MCF 10A (cell line): ENCODE measurements at regions not wholly inside any gene's neighbourhood (a gene's known extent, or its start where the extent isn't known, plus 50 kb on each side); places are given as distances from the start of the nearest gene placed in this dataset.
A peak's percentile ranks its signal among the peaks of the same experiment; 100 is the strongest.

Experiments used
- BruUV-seq: library from RNA; stranded (reverse); fragments of 400-500 nt; replicated peaks from 2 replicates; lab custom pipeline; 2021; lab: Mats Ljungman, UMichigan
- CTCF ChIA-PET: fragments of 300-600 bp; sonication (Branson Sonifier 250); formaldehyde crosslinking; extraction: SDS; loops from one replicate; lab custom pipeline; 2021; ENCODE audit warnings: antibody characterized with exemption, inconsistent platforms; lab: Yijun Ruan, JAX
- POLR2A ChIA-PET: fragments of 300-600, 350-650 bp; sonication (Branson Sonifier 250); formaldehyde crosslinking; extraction: SDS; loops from one replicate; lab custom pipeline; 2020; ENCODE audit warnings: antibody characterized with exemption, inconsistent platforms; lab: Yijun Ruan, JAX
- DNase-seq: peaks from one replicate; pipeline ENCODE4 v3.0.0-alpha.2; 2018; ENCODE audit not compliant: unreplicated experiment
- H3K27ac Mint-ChIP-seq: one replicate; pipeline ENCODE4 v1.8.0; 2022; ENCODE audit warnings: mild to moderate bottlenecking, low read depth, mixed read lengths; ENCODE audit not compliant: unreplicated experiment
- H3K27me3 Mint-ChIP-seq: one replicate; pipeline ENCODE4 v1.8.0; 2022; ENCODE audit warnings: mixed read lengths; ENCODE audit not compliant: insufficient read depth, unreplicated experiment
- H3K36me3 Mint-ChIP-seq: one replicate; pipeline ENCODE4 v1.8.0; 2022; ENCODE audit warnings: mild to moderate bottlenecking, moderate library complexity, mixed read lengths; ENCODE audit not compliant: insufficient read depth, unreplicated experiment
- H3K4me1 Mint-ChIP-seq: one replicate; pipeline ENCODE4 v1.8.0; 2022; ENCODE audit warnings: mixed read lengths; ENCODE audit not compliant: insufficient read depth, unreplicated experiment
- H3K4me3 Mint-ChIP-seq: one replicate; pipeline ENCODE4 v1.8.0; 2022; ENCODE audit warnings: mild to moderate bottlenecking, moderate library complexity, mixed read lengths; ENCODE audit not compliant: unreplicated experiment
- H3K9me3 Mint-ChIP-seq: one replicate; pipeline ENCODE4 v1.8.0; 2022; ENCODE audit warnings: mixed read lengths; ENCODE audit not compliant: unreplicated experiment
- CTCF ChIP-seq: fragments of 200-600 bp; IDR thresholded peaks from one replicate; pipeline ENCODE4 v1.8.0; 2022; ENCODE audit warnings: antibody characterized with exemption, mild to moderate bottlenecking; ENCODE audit not compliant: unreplicated experiment
- intact Hi-C: fragments of 100-400 bp; cut with micrococcal nuclease; formaldehyde crosslinking; loops from 2 replicates; pipeline ENCODE4 v1.14.1; 2022

GRCh38 chr15:39326306-39326975 lies 254.4 kb upstream of the THBS1 start:
- intact Hi-C loops = no loop called here
- no peak overlapping the region for H3K27ac Mint-ChIP-seq
- ChIA-PET CTCF (no interaction called here), POLR2A (interaction anchor here (0.6 kb wide), 1 partner anchor 246 kb away, joined by 3 read pairs; no protein-coding TSS in a partner anchor)
- no peak for DNase-seq
- H3K27me3 Mint-ChIP-seq = no peaks in the 10 kb centered on the region
- no peaks in the 10 kb centered on the region for H3K36me3 Mint-ChIP-seq
- no TSS peak for BruUV-seq
- H3K9me3 Mint-ChIP-seq = no peaks in the 10 kb centered on the region
- no peak for TF ChIP-seq CTCF
- H3K4me1 Mint-ChIP-seq = peaks cover 8% of the 10 kb centered on the region
- no peak overlapping the region for H3K4me3 Mint-ChIP-seq

DNA sequence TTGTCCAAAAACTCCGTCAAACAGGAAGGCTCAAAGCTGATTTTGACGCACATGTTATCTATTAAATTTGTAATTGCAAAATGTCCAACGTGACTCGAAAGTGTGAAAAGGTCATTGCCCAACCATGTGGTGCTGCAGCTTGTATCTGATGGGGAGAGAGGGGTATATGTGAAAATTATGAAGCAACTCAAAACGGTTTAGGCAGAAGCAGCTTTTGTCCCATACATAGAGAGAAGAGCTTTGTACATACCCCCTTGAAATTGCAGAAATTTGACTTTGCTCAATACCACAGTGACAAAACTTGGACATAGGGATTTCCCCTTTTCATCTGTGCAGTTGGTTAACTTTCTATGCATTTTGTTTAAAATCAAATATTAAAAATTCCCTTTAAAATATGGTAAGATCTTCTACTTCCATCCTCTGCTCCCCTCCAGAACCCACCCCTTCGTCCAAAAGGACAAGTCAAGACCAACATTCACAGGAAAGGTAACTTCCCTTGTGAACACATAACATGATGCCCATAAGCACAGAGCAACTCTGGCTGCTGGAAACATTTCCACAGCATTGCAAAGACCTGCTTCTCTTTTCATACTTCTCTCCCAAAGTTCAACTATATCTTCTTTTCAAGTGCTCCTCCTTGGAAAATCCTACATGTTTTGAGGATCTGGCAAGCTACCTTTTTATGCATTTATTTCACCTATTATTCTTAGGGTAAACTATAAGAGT lies 253.7 kb upstream of the THBS1 start:
- intact Hi-C loops = no loop called here

GRCh38 chr15:39330061-39330460 lies 250.8 kb upstream of the THBS1 start:
- Mint-ChIP-seq H3K36me3 (no peaks in the 10 kb centered on the region), H3K27me3 (no peaks in the 10 kb centered on the region), H3K9me3 (no peaks in the 10 kb centered on the region), H3K4me3 (no peak overlapping the region), H3K27ac (no peak overlapping the region), H3K4me1 (peaks cover 17% of the 10 kb centered on the region)
- intact Hi-C loops = no loop called here
- DNase-seq = no peak
- TF ChIP-seq CTCF = no peak
- CTCF ChIA-PET = interaction anchor here (0.5 kb wide), 1 partner anchor 567 kb away, joined by 3 read pairs; no protein-coding TSS in a partner anchor
- POLR2A ChIA-PET = no interaction called here
- BruUV-seq = no TSS peak

More for the DNA sequence above, 253.7 kb upstream of the THBS1 start:
- Mint-ChIP-seq H3K27me3 (no peaks in the 10 kb centered on the region), H3K9me3 (no peaks in the 10 kb centered on the region), H3K4me3 (no peak overlapping the region), H3K36me3 (no peaks in the 10 kb centered on the region), H3K4me1 (peaks cover 15% of the 10 kb centered on the region), H3K27ac (no peak overlapping the region)
- no peak for TF ChIP-seq CTCF
- no peak for DNase-seq
- POLR2A ChIA-PET = no interaction called here
- CTCF ChIA-PET = interaction anchor here (0.6 kb wide), 1 partner anchor 156 kb away, joined by 4 read pairs; no protein-coding TSS in a partner anchor
- BruUV-seq = no TSS peak

GRCh38 chr15:39331584-39331983 lies 249.3 kb upstream of the THBS1 start:
- Mint-ChIP-seq H3K4me1 (peaks cover 17% of the 10 kb centered on the region), H3K27me3 (no peaks in the 10 kb centered on the region), H3K4me3 (no peak overlapping the region), H3K36me3 (no peaks in the 10 kb centered on the region), H3K9me3 (no peaks in the 10 kb centered on the region), H3K27ac (no peak overlapping the region)
- CTCF ChIA-PET = interaction anchor here (0.7 to 1.4 kb wide), 6 partner anchors 8 to 515 kb away, joined by 3 to 5 read pairs (median 4); no protein-coding TSS in a partner anchor
- BruUV-seq = no TSS peak
- DNase-seq = peak; percentile 53
- intact Hi-C loops = no loop called here
- TF ChIP-seq CTCF = no peak
- POLR2A ChIA-PET = interaction anchor here (0.7 to 1.9 kb wide), 7 partner anchors 21 to 247 kb away, joined by 3 to 8 read pairs (median 3); no protein-coding TSS in a partner anchor
